ENCODE measurements at regions not wholly inside any gene's neighbourhood (a gene's known extent, or its start where the extent isn't known, plus 50 kb on each side); places are given as distances from the start of the nearest gene placed in this dataset.

DNA sequence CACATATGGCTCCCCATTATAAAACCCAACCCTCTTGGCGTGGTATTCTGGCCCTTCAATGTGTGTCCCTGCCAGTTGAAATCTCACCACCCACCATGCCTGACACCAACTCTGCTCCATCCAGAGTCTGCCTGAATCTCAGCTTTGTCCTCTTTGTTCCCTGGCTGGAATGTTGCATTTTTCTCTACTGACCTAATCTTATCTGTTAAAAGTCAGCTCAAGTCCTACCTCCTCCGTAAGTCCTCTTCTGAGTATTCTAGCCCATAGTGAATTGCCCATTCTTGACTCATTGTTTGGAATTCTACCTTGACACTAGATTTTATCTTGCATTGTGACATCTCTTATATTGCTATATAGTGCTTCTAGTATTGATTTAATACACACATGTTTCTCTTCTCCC, 207.1 kb upstream of the VLDLR start:
- no peak overlapping the region for H3K4me3 ChIP-seq (ENCODE audit: low read length)
- TF ChIP-seq, protein P1, sequence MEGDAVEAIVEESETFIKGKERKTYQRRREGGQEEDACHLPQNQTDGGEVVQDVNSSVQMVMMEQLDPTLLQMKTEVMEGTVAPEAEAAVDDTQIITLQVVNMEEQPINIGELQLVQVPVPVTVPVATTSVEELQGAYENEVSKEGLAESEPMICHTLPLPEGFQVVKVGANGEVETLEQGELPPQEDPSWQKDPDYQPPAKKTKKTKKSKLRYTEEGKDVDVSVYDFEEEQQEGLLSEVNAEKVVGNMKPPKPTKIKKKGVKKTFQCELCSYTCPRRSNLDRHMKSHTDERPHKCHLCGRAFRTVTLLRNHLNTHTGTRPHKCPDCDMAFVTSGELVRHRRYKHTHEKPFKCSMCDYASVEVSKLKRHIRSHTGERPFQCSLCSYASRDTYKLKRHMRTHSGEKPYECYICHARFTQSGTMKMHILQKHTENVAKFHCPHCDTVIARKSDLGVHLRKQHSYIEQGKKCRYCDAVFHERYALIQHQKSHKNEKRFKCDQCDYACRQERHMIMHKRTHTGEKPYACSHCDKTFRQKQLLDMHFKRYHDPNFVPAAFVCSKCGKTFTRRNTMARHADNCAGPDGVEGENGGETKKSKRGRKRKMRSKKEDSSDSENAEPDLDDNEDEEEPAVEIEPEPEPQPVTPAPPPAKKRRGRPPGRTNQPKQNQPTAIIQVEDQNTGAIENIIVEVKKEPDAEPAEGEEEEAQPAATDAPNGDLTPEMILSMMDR (conservative IDR thresholded peaks at IDR 0.05; ENCODE audit: low read depth, low read length), result no peak
- no peak for DNase-seq (ENCODE audit: low read depth)

GRCh38 chr9:2415326-2415725, 206.3 kb upstream of the VLDLR start:
- DNase-seq (ENCODE audit: low read depth), result no peak
- H3K4me3 ChIP-seq (ENCODE audit: low read length), result no peak overlapping the region
- TF ChIP-seq, protein P1 (conservative IDR thresholded peaks at IDR 0.05; ENCODE audit: low read depth, low read length), result no peak

GRCh38 chr9:2417730-2418129, 203.9 kb upstream of the VLDLR start:
- TF ChIP-seq, protein P1 (conservative IDR thresholded peaks at IDR 0.05; ENCODE audit: low read depth, low read length), result no peak
- H3K4me3 ChIP-seq (ENCODE audit: low read length), result no peak overlapping the region
- no peak for DNase-seq (ENCODE audit: low read depth)

DNA sequence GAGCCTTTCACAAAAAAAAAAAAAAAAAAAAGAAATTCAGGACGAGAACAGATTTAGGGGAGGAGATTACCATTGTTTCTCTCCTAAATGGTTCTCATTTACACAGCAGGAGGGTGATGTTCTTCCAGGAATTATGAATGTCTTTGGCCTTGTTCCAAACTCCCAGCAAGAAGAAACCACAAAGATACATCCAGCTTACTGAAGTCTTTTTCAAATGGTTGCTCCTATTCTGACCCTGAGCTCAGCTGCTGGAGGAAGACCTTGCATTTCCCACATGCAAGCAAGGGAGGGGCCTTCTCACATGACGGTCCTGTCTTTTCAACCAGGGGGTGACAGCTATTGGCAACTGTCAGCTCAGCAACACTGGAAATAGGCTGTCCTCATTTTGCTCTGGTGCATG, 203.0 kb upstream of the VLDLR start:
- no peak for DNase-seq (ENCODE audit: low read depth)
- TF ChIP-seq, protein P1 (conservative IDR thresholded peaks at IDR 0.05; ENCODE audit: low read depth, low read length), result no peak
- H3K4me3 ChIP-seq (ENCODE audit: low read length), result no peak overlapping the region

GRCh38 chr9:2419347-2419746, 202.2 kb upstream of the VLDLR start:
- no peak overlapping the region for H3K4me3 ChIP-seq (ENCODE audit: low read length)
- TF ChIP-seq, protein P1 (conservative IDR thresholded peaks at IDR 0.05; ENCODE audit: low read depth, low read length), result no peak
- DNase-seq (ENCODE audit: low read depth), result no peak

- DNase-seq (ENCODE audit: low read depth), result no peak
- TF ChIP-seq, protein P1 (conservative IDR thresholded peaks at IDR 0.05; ENCODE audit: low read depth, low read length), result no peak
- no peak overlapping the region for H3K4me3 ChIP-seq (ENCODE audit: low read length)
Observed at GRCh38 chr9:2420543-2420942, 201.0 kb upstream of the VLDLR start.

DNA sequence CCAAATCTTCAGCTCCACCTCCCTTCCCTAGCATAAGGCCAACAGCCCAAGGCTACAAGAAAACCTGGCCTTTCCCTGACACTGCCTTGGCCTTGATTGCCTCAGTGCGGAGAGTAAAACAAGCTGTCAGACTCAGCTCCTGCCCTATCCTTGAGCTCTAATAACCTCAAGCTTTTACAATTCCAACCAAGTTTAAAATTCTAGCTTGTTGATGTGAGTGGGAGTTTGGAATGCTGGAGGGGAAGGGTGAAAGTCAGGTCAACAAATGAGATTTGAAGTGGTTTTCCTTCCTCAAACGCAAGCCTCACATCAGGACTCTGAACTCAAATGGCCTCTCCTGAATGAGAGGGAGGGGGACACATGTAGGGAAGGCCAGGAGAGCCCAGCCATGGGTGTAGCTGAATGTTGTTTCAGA, 197.0 kb upstream of the VLDLR start:
- TF ChIP-seq, protein P1 (conservative IDR thresholded peaks at IDR 0.05; ENCODE audit: low read depth, low read length), result no peak
- no peak for DNase-seq (ENCODE audit: low read depth)
- H3K4me3 ChIP-seq (ENCODE audit: low read length), result no peak overlapping the region
